ENCODE measurements at regions not wholly inside any gene's neighbourhood (a gene's known extent, or its start where the extent isn't known, plus 50 kb on each side); places are given as distances from the start of the nearest gene placed in this dataset.

DNA sequence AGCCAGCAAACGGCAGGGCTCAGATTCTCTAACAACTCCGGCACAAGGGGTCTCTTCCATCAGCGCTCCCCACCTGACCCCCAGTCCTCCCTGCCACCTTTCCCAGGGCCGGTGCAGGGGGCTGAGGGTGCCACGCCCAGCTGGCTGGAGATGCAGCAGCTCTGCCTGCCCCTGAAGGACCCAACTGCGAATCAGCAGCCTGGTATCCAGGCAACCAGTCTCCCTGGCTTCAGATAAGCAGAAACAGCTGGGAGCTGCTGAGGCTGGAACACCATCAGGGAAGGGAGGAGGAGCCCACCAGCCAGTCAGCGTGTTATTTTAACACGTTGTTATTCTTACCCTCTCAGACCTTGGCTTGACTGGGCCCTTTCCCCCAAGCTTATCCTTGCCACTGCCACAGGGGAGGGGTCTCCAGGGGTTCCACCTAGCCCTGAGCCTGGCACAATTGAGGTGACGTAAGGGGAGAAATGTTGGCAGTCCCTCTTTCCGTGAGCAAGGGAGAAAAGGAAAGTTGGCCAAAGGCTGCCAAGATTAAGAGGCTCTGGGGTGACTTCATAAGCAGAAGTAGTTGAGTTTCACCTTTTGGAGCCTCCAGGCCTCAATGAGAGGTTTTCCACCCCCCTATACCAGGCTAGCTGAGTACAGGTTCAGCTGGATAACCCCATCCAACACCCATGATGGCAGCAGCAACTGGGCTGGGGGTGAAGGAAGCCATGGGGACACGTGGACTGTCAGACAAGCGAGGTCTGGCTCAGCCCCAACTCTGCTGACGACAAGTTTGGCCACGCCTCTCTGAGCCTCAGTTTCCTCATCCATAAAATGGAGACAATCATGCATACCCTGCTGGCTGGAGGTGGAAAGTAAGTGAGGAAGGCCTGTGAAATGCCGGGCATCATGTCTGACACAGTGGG lies 91.1 kb downstream of the IRF2BPL start:
- Histone ChIP-seq H3K79me2 (ENCODE audit: control insufficient read depth, insufficient read depth, low read length) (no peaks in the 10 kb centered on the region), H2AFZ (ENCODE audit: insufficient read depth, low read depth, low read length, poor library complexity, severe bottlenecking) (no peak overlapping the region), H3K36me3 (replicated peaks in 1 of 2; ENCODE audit: control extremely low read depth in 1 of 2, control insufficient read depth in 1 of 2, extremely low read depth in 1 of 2, insufficient read depth in 2 of 2, low read length in 1 of 2) (no peaks in the 10 kb centered on the region), H3K4me2 (replicated peaks; ENCODE audit: low read depth, low read length, poor library complexity, severe bottlenecking) (no peak overlapping the region), H3K4me3 (ENCODE audit: control extremely low read depth in 1 of 5, extremely low read depth in 1 of 5, insufficient read depth in 1 of 5, low read depth in 2 of 5, low read length in 4 of 5) (no peak overlapping the region), H3K9ac (ENCODE audit: low read length) (no peak overlapping the region), H4K20me1 (ENCODE audit: control insufficient read depth, insufficient read depth, low read length, poor library complexity, severe bottlenecking) (no peaks in the 10 kb centered on the region), H3K27ac (ENCODE audit: low read length in 2 of 2) (no peak overlapping the region), H3K27me3 (replicated peaks in 1 of 4; ENCODE audit: control extremely low read depth in 1 of 4, control insufficient read depth in 3 of 4, insufficient read depth in 4 of 4, low read length in 3 of 4) (no peaks in the 10 kb centered on the region), H3K4me1 (ENCODE audit: control insufficient read depth in 2 of 2, insufficient read depth in 2 of 2, low read length in 2 of 2) (no peaks in the 10 kb centered on the region), H3K9me3 (ENCODE audit: control extremely low read depth in 1 of 3, control insufficient read depth in 2 of 3, insufficient read depth in 1 of 3, low read length in 2 of 3) (no peaks in the 10 kb centered on the region)
- 91% methylated on average over 8 of the region's 15 CpGs for WGBS (ENCODE audit: insufficient coverage)
- TF ChIP-seq CTCF (IDR thresholded peaks at IDR 0.05) (no peak), EZH2 (IDR thresholded peaks at IDR 0.05; ENCODE audit: borderline replicate concordance, insufficient read depth, low read depth, low read length, poor library complexity, severe bottlenecking) (no peak)
- ATAC-seq (ENCODE audit: low read depth) (no peak), DNase-seq (no peak)
- POLR2A ChIA-PET = interaction anchor here (0.5 kb wide), 1 partner anchor 141 kb away, joined by 3 read pairs; no protein-coding TSS in a partner anchor
- H3K27me3 Mint-ChIP-seq = no peaks in the 10 kb centered on the region
- no peaks in the 10 kb centered on the region for H3K9me3 Mint-ChIP-seq (ENCODE audit: insufficient read depth)
- intact Hi-C loops (cut with micrococcal nuclease) = no loop called here
- CTCF ChIA-PET = interaction anchor here (0.6 to 1.5 kb wide), 4 partner anchors 10 to 133 kb away, joined by 3 to 4 read pairs (median 4); no protein-coding TSS in a partner anchor
- H3K4me1 Mint-ChIP-seq = no peaks in the 10 kb centered on the region
- H3K27ac Mint-ChIP-seq = no peak overlapping the region
- H3K4me3 Mint-ChIP-seq = no peak overlapping the region

GRCh38 chr14:76936483-76936882 lies 92.0 kb downstream of the IRF2BPL start:
- DNase-seq = no peak
- Histone ChIP-seq H4K20me1 (ENCODE audit: control insufficient read depth, insufficient read depth, low read length, poor library complexity, severe bottlenecking) (no peaks in the 10 kb centered on the region), H3K9me3 (ENCODE audit: control extremely low read depth in 1 of 3, control insufficient read depth in 2 of 3, insufficient read depth in 1 of 3, low read length in 2 of 3) (no peaks in the 10 kb centered on the region), H3K79me2 (ENCODE audit: control insufficient read depth, insufficient read depth, low read length) (no peaks in the 10 kb centered on the region), H3K27ac (ENCODE audit: low read length in 2 of 2) (no peak overlapping the region), H3K27me3 (replicated peaks in 1 of 4; ENCODE audit: control extremely low read depth in 1 of 4, control insufficient read depth in 3 of 4, insufficient read depth in 4 of 4, low read length in 3 of 4) (no peaks in the 10 kb centered on the region), H3K4me2 (replicated peaks; ENCODE audit: low read depth, low read length, poor library complexity, severe bottlenecking) (no peak overlapping the region), H2AFZ (ENCODE audit: insufficient read depth, low read depth, low read length, poor library complexity, severe bottlenecking) (no peak overlapping the region), H3K4me3 (ENCODE audit: control extremely low read depth in 1 of 5, extremely low read depth in 1 of 5, insufficient read depth in 1 of 5, low read depth in 2 of 5, low read length in 4 of 5) (no peak overlapping the region), H3K9ac (ENCODE audit: low read length) (no peak overlapping the region), H3K4me1 (ENCODE audit: control insufficient read depth in 2 of 2, insufficient read depth in 2 of 2, low read length in 2 of 2) (no peaks in the 10 kb centered on the region), H3K36me3 (replicated peaks in 1 of 2; ENCODE audit: control extremely low read depth in 1 of 2, control insufficient read depth in 1 of 2, extremely low read depth in 1 of 2, insufficient read depth in 2 of 2, low read length in 1 of 2) (no peaks in the 10 kb centered on the region)
- intact Hi-C loops (cut with micrococcal nuclease) = no loop called here
- no peak for ATAC-seq (ENCODE audit: low read depth)
- Mint-ChIP-seq H3K4me1 (no peaks in the 10 kb centered on the region), H3K4me3 (no peak overlapping the region), H3K27ac (no peak overlapping the region), H3K27me3 (no peaks in the 10 kb centered on the region), H3K9me3 (ENCODE audit: insufficient read depth) (no peaks in the 10 kb centered on the region)
- CTCF ChIA-PET = interaction anchor here (0.9 to 1.5 kb wide), 2 partner anchors 61 to 117 kb away, joined by 4 to 5 read pairs; no protein-coding TSS in a partner anchor
- POLR2A ChIA-PET = no interaction called here
- WGBS (ENCODE audit: insufficient coverage) = 92% methylated on average over 7 of the region's 7 CpGs
- no peak for TF ChIP-seq EZH2 (IDR thresholded peaks at IDR 0.05; ENCODE audit: borderline replicate concordance, insufficient read depth, low read depth, low read length, poor library complexity, severe bottlenecking)
- no peak for TF ChIP-seq CTCF (IDR thresholded peaks at IDR 0.05)
